ENCODE measurements at regions not wholly inside any gene's neighbourhood (a gene's known extent, or its start where the extent isn't known, plus 50 kb on each side); places are given as distances from the start of the nearest gene placed in this dataset.
"Not testable (repeated sequence)": the region's sequence is repeated elsewhere in the genome, so short reads cannot be mapped to it uniquely, and the experiment has no call there.

DNA sequence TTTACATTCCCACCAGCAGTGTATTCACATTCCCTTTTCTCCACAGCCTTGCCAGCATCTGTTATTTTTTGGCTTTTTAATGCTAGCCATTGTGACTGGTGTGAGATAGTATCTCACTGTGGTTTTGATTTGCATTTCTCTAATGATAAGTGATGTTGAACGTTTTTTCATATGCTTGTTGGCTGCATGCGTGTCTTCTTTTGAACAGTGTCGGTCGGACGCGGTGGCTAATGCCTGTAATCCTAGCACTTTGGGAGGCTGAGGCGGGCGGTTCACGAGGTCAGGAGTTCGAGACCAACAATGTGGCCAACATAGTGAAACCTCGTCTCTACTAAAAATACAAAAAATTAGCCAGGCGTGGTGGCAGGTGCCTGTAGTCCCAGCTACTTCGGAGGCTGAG lies 50.6 kb upstream of the LAS1L start:
- H3K27ac ChIP-seq (ENCODE audit: low read length); H3K4me1 Mint-ChIP-seq; H3K36me3 Mint-ChIP-seq; H3K4me3 Mint-ChIP-seq; DNase-seq; H3K9me3 Mint-ChIP-seq; H3K36me3 ChIP-seq (ENCODE audit: control insufficient read depth in 2 of 2, extremely low read depth in 1 of 2, insufficient read depth in 1 of 2, low read length in 1 of 2); H3K4me1 ChIP-seq (ENCODE audit: control insufficient read depth in 1 of 2, extremely low read depth in 1 of 2, insufficient read depth in 2 of 2, low read length in 2 of 2); POLR2A ChIA-PET; CTCF ChIA-PET; H3K27ac Mint-ChIP-seq; H3K9me3 ChIP-seq; ATAC-seq (replicated peaks in 1 of 4); H3K27me3 ChIP-seq (replicated peaks in 1 of 2; ENCODE audit: control insufficient read depth in 2 of 2, extremely low read depth in 1 of 2, insufficient read depth in 2 of 2, low read length in 1 of 2); H3K4me3 ChIP-seq (ENCODE audit: control insufficient read depth in 1 of 2, extremely low read depth in 1 of 2, low read length in 1 of 2): not testable (repeated sequence)
- 87% methylated on average over 3 of the region's 13 CpGs for WGBS (ENCODE audit: insufficient coverage)
- peaks cover 0 to 21% of the 10 kb centered on the region in 2 donors for H3K27me3 Mint-ChIP-seq
